ENCODE measurements at regions not wholly inside any gene's neighbourhood (a gene's known extent, or its start where the extent isn't known, plus 50 kb on each side); places are given as distances from the start of the nearest gene placed in this dataset.

- no peak overlapping the region for H3K27ac Mint-ChIP-seq (ENCODE audit: unreplicated experiment)
- no peaks in the 10 kb centered on the region for H3K36me3 Mint-ChIP-seq (ENCODE audit: low read depth)
- no peak for TF ChIP-seq CTCF (IDR thresholded peaks at IDR 0.05)
- H3K4me1 Mint-ChIP-seq (ENCODE audit: low read depth) = no peaks in the 10 kb centered on the region
- no peak for DNase-seq (ENCODE audit: low spot score)
- H3K9me3 Mint-ChIP-seq (ENCODE audit: low read depth) = peaks cover 3% of the 10 kb centered on the region
- no peaks in the 10 kb centered on the region for H3K27me3 Mint-ChIP-seq (ENCODE audit: low read depth)
- no peak overlapping the region for H3K4me3 Mint-ChIP-seq (ENCODE audit: unreplicated experiment)
Measured at GRCh38 chr2:222034058-222034457, 264.7 kb downstream of the PAX3 start.

- no peak overlapping the region for H3K27ac Mint-ChIP-seq (ENCODE audit: unreplicated experiment)
- no peaks in the 10 kb centered on the region for H3K4me1 Mint-ChIP-seq (ENCODE audit: low read depth)
- H3K36me3 Mint-ChIP-seq (ENCODE audit: low read depth) = no peaks in the 10 kb centered on the region
- no peak for DNase-seq (ENCODE audit: low spot score)
- TF ChIP-seq CTCF (IDR thresholded peaks at IDR 0.05) = no peak
- no peak overlapping the region for H3K4me3 Mint-ChIP-seq (ENCODE audit: unreplicated experiment)
- H3K27me3 Mint-ChIP-seq (ENCODE audit: low read depth) = no peaks in the 10 kb centered on the region
- H3K9me3 Mint-ChIP-seq (ENCODE audit: low read depth) = peaks cover 4% of the 10 kb centered on the region
Measured at GRCh38 chr2:222033541-222033940, 265.3 kb downstream of the PAX3 start.

GRCh38 chr2:222025881-222026271, 272.9 kb downstream of the PAX3 start:
- no peak for TF ChIP-seq CTCF (IDR thresholded peaks at IDR 0.05)
- H3K4me1 Mint-ChIP-seq (ENCODE audit: low read depth) = peaks cover 2% of the 10 kb centered on the region
- H3K9me3 Mint-ChIP-seq (ENCODE audit: low read depth) = peaks cover 4% of the 10 kb centered on the region
- no peaks in the 10 kb centered on the region for H3K36me3 Mint-ChIP-seq (ENCODE audit: low read depth)
- no peak overlapping the region for H3K27ac Mint-ChIP-seq (ENCODE audit: unreplicated experiment)
- DNase-seq (ENCODE audit: low spot score) = no peak
- peaks cover 7% of the 10 kb centered on the region for H3K27me3 Mint-ChIP-seq (ENCODE audit: low read depth)
- H3K4me3 Mint-ChIP-seq (ENCODE audit: unreplicated experiment) = no peak overlapping the region

GRCh38 chr2:222024932-222025880, 273.6 kb downstream of the PAX3 start:
- peaks cover 4% of the 10 kb centered on the region for H3K9me3 Mint-ChIP-seq (ENCODE audit: low read depth)
- no peak for DNase-seq (ENCODE audit: low spot score)
- H3K4me3 Mint-ChIP-seq (ENCODE audit: unreplicated experiment) = no peak overlapping the region
- H3K36me3 Mint-ChIP-seq (ENCODE audit: low read depth) = no peaks in the 10 kb centered on the region
- peak; percentile 83 for TF ChIP-seq CTCF (IDR thresholded peaks at IDR 0.05)
- peaks cover 7% of the 10 kb centered on the region for H3K27me3 Mint-ChIP-seq (ENCODE audit: low read depth)
- H3K27ac Mint-ChIP-seq (ENCODE audit: unreplicated experiment) = no peak overlapping the region
- H3K4me1 Mint-ChIP-seq (ENCODE audit: low read depth) = peaks cover 2% of the 10 kb centered on the region

- H3K27me3 Mint-ChIP-seq (ENCODE audit: low read depth) = peaks cover 32% of the 10 kb centered on the region
- H3K36me3 Mint-ChIP-seq (ENCODE audit: low read depth) = peaks cover 2% of the 10 kb centered on the region
- no peak for TF ChIP-seq CTCF (IDR thresholded peaks at IDR 0.05)
Measured at GRCh38 chr2:222017252-222017850, 281.4 kb downstream of the PAX3 start.

More at GRCh38 chr2:222017252-222017850, 281.4 kb downstream of the PAX3 start:
- Mint-ChIP-seq H3K9me3 (ENCODE audit: low read depth) (peaks cover 2% of the 10 kb centered on the region), H3K4me1 (ENCODE audit: low read depth) (no peaks in the 10 kb centered on the region), H3K4me3 (ENCODE audit: unreplicated experiment) (no peak overlapping the region), H3K27ac (ENCODE audit: unreplicated experiment) (no peak overlapping the region)
- DNase-seq (ENCODE audit: low spot score) = no peak

All from chondrocyte (in vitro differentiated cells).